A549 (cell line): ENCODE measurements at regions not wholly inside any gene's neighbourhood (a gene's known extent, or its start where the extent isn't known, plus 50 kb on each side); places are given as distances from the start of the nearest gene placed in this dataset.

Source experiments
- ATAC-seq, 2 experiments: fragments of 200-7000 bp in 1 of 2; fragments of >200 bp in 1 of 2; cut with Nextera tagmentation in 1 of 2; cut with Tn5 transposase in 1 of 2; 3 replicates each; pipeline versions ENCODE4 v1.8.0 to v1.9.1; 2018 to 2020; ENCODE audit warnings: mild to moderate bottlenecking in 1 of 2, moderate library complexity in 1 of 2
- CTCF ChIA-PET: fragments of 300-600 bp; sonication (Branson Sonifier 250); formaldehyde crosslinking; extraction: SDS; loops from one replicate; lab custom pipeline; 2021; ENCODE audit warnings: antibody characterized with exemption, inconsistent platforms; lab: Yijun Ruan, JAX
- POLR2A ChIA-PET: fragments of 350-600 bp; formaldehyde crosslinking; extraction: SDS; loops from one replicate; lab custom pipeline; 2021; ENCODE audit warnings: antibody characterized with exemption, inconsistent platforms; lab: Yijun Ruan, JAX
- DNase-seq, 2 experiments: peaks; one replicate each; pipeline versions ENCODE4 v3.0.0 to v3.0.0-alpha.2; 2011 to 2016; ENCODE audit warnings: low read depth in 1 of 2, low spot score in 1 of 2
- FAIRE-seq: peaks from 2 replicates; lab custom pipeline; 2011; peaks lifted over from hg19 to GRCh38; lab: Jason Lieb, UNC
- H3K27ac ChIP-seq, 2 experiments: fragments of >200 bp; sonication (Bioruptor Twin); formaldehyde crosslinking; 3 replicates each; pipeline ENCODE4 v1.5.1; 2016 to 2017
- H3K4me1 ChIP-seq: fragments of >200 bp; sonication (Bioruptor Twin); formaldehyde crosslinking; 3 replicates; pipeline ENCODE4 v1.6.1; 2016
- H3K4me2 ChIP-seq: fragments of >200 bp; sonication (Bioruptor Twin); formaldehyde crosslinking; 3 replicates; pipeline ENCODE4 v1.6.1; 2016
- H3K4me3 ChIP-seq: fragments of >200 bp; sonication (Bioruptor Twin); formaldehyde crosslinking; 3 replicates; pipeline ENCODE4 v1.5.1; 2016
- H3K9me3 ChIP-seq: fragments of >200 bp; sonication (Bioruptor Twin); formaldehyde crosslinking; 3 replicates; pipeline ENCODE4 v1.6.1; 2016
- EHF ChIP-seq: fragments of 250-450 bp; sonication (Bioruptor Pico); IDR thresholded peaks from 2 replicates; pipeline ENCODE4 v1.5.0; 2020; ENCODE audit warnings: mild to moderate bottlenecking
- ESRRA ChIP-seq: fragments of 150-350 bp; IDR thresholded peaks from 2 replicates; pipeline ENCODE4 v1.6.1; 2014; ENCODE audit warnings: mild to moderate bottlenecking, low read length, borderline replicate concordance
- FOSB ChIP-seq: fragments of 250-450 bp; sonication (Bioruptor Pico); IDR thresholded peaks from 2 replicates; pipeline ENCODE4 v1.5.0; 2020; ENCODE audit warnings: mild to moderate bottlenecking, moderate library complexity
- FOSL2 ChIP-seq, 2 experiments: fragments of 450-650 bp in 1 of 2; fragments of >200 bp in 1 of 2; sonication (Bioruptor Twin) in 1 of 2; formaldehyde crosslinking; IDR thresholded peaks; 2 replicates each; pipeline versions ENCODE4 v1.5.0 to v1.6.1; 2016 to 2020; ENCODE audit warnings: mild to moderate bottlenecking in 1 of 2, moderate library complexity in 1 of 2
- FOXS1 ChIP-seq: fragments of 250-450 bp; sonication (Bioruptor Pico); IDR thresholded peaks from 2 replicates; pipeline ENCODE4 v1.5.0; 2020; ENCODE audit warnings: mild to moderate bottlenecking, moderate library complexity
- HOXB5 ChIP-seq: fragments of 250-450 bp; sonication (Bioruptor Pico); IDR thresholded peaks from 2 replicates; pipeline ENCODE4 v1.5.0; 2020; ENCODE audit warnings: mild to moderate bottlenecking, moderate library complexity
- JUN ChIP-seq, 2 experiments: fragments of >200 bp; sonication (Bioruptor Twin); formaldehyde crosslinking; IDR thresholded peaks; 2 replicates in 1 of 2; 3 replicates in 1 of 2; pipeline ENCODE4 v1.6.1; 2016 to 2017
- JUNB ChIP-seq: fragments of >200 bp; sonication (Bioruptor Twin); formaldehyde crosslinking; IDR thresholded peaks from 2 replicates; pipeline ENCODE4 v1.6.1; 2016
- KDM1A ChIP-seq: fragments of 200-600 bp; sonication (generic); IDR thresholded peaks from 2 replicates; pipeline ENCODE4 v1.6.1; 2016; ENCODE audit warnings: low read depth, mild to moderate bottlenecking
- MAFK ChIP-seq: fragments of 450-650 bp; IDR thresholded peaks from 2 replicates; pipeline ENCODE4 v1.6.1; 2014; ENCODE audit not compliant: partially characterized antibody
- MAZ ChIP-seq: fragments of 150-350 bp; IDR thresholded peaks from 2 replicates; pipeline ENCODE4 v1.6.1; 2014; ENCODE audit warnings: antibody characterized with exemption, low read depth, low read length, borderline replicate concordance
- NFE2L2 ChIP-seq: fragments of 150-350 bp; conservative IDR thresholded peaks from 2 replicates; pipeline ENCODE4 v1.6.1; 2014; ENCODE audit warnings: low read length
- RAD21 ChIP-seq, 2 experiments: fragments of >200 bp in 1 of 2; sonication (Bioruptor Twin) in 1 of 2; formaldehyde crosslinking in 1 of 2; IDR thresholded peaks in 1 of 2; conservative IDR thresholded peaks in 1 of 2; 2 replicates in 1 of 2; 3 replicates in 1 of 2; pipeline ENCODE4 v1.6.1; 2012 to 2018; ENCODE audit warnings: inconsistent platforms in 1 of 2
- RCOR1 ChIP-seq: fragments of 150-350 bp; IDR thresholded peaks from 2 replicates; pipeline ENCODE4 v1.6.1; 2014; ENCODE audit warnings: antibody characterized with exemption, low read length, low read depth
- RFX5 ChIP-seq: fragments of 450-650 bp; IDR thresholded peaks from 2 replicates; pipeline ENCODE4 v1.7.1; 2014; ENCODE audit warnings: antibody characterized with exemption, mild to moderate bottlenecking, moderate library complexity
- SMC3 ChIP-seq: fragments of >200 bp; sonication (Bioruptor Twin); formaldehyde crosslinking; IDR thresholded peaks from 3 replicates; pipeline ENCODE4 v1.6.1; 2018; ENCODE audit warnings: inconsistent platforms
- SREBF2 ChIP-seq: fragments of 450-650 bp; IDR thresholded peaks from 2 replicates; pipeline ENCODE4 v1.6.1; 2014; ENCODE audit warnings: mild to moderate bottlenecking, moderate library complexity
- ZC3H11A ChIP-seq: fragments of 450-650 bp; IDR thresholded peaks from 2 replicates; pipeline ENCODE4 v1.6.1; 2014; ENCODE audit warnings: antibody characterized with exemption, mild to moderate bottlenecking
- WGBS: methylation state at CpG from one replicate; pipeline ENCODE4 v1.1.6; 2017; ENCODE audit errors: missing lambda C conversion rate; 5-methylcytosine and 5-hydroxymethylcytosine counted together
- TF ChIP-seq, protein P1 (sequence below): fragments of >200 bp; sonication (Bioruptor Twin); formaldehyde crosslinking; IDR thresholded peaks from 3 replicates; pipeline ENCODE4 v1.5.1; 2016
- TF ChIP-seq, protein P2 (sequence below): fragments of 250-450 bp; sonication (Bioruptor Pico); IDR thresholded peaks from 2 replicates; pipeline ENCODE4 v1.5.0; 2021; ENCODE audit warnings: mild to moderate bottlenecking, moderate library complexity, borderline replicate concordance
- TF ChIP-seq, protein P3 (sequence below): fragments of >200 bp; sonication (Bioruptor Twin); formaldehyde crosslinking; IDR thresholded peaks from 2 replicates; pipeline ENCODE4 v1.6.1; 2016
- TF ChIP-seq, protein P4 (sequence below): fragments of 450-650 bp; IDR thresholded peaks from 2 replicates; pipeline ENCODE4 v1.6.1; 2014; ENCODE audit warnings: antibody characterized with exemption

DNA sequence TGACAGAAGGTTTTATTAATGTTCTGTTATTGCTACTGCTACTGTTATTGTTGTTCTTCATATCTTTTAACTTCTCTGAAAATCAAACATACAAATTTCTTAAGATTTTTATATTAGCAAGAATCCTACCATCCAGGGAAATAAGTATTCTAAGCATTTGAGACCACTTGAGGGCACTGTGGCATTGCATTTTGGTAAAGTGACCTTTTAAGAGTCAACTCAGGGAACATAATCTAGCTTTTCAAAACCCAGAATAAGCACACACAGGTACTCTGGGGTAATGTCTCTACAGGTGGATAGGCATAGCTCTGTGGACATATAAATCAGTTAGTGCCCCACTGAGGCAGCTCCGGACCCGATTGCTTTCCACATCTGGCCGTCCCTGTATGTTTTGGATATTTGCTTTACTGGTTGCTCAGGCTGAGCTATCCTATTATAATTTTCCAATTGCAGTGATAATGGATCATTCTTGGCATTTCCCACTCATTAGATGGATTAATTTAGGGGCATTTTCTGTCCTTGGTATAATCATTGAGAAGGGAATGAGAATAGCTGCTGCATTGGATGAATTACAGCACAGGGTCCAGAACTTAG is 1425.1 kb upstream of the CDH8 start:
- DNase-seq (peak in 1 of 2 experiments; percentile 38), ATAC-seq (0 out of 6 replicates have a peak, but pooled peaks of 1 of the 2 experiments have one; percentile 40), FAIRE-seq (no peak)
- H3K4me3 ChIP-seq: no peak overlapping the region
- no peak overlapping the region for H3K27ac ChIP-seq
- POLR2A ChIA-PET: no interaction called here
- H3K4me2 ChIP-seq: no peak overlapping the region
- CTCF ChIA-PET: interaction anchor here (0.7 to 2.7 kb wide), 8 partner anchors 9 to 1660 kb away, joined by 3 to 6 read pairs (median 3); no protein-coding TSS in a partner anchor
- no peaks in the 10 kb centered on the region for H3K9me3 ChIP-seq
- TF ChIP-seq FOSB (CRISPR knock-in tag): no peak
- TF ChIP-seq SMC3: peak; percentile 34; the same call in 2 of the 3 replicates
- TF ChIP-seq, protein P1, sequence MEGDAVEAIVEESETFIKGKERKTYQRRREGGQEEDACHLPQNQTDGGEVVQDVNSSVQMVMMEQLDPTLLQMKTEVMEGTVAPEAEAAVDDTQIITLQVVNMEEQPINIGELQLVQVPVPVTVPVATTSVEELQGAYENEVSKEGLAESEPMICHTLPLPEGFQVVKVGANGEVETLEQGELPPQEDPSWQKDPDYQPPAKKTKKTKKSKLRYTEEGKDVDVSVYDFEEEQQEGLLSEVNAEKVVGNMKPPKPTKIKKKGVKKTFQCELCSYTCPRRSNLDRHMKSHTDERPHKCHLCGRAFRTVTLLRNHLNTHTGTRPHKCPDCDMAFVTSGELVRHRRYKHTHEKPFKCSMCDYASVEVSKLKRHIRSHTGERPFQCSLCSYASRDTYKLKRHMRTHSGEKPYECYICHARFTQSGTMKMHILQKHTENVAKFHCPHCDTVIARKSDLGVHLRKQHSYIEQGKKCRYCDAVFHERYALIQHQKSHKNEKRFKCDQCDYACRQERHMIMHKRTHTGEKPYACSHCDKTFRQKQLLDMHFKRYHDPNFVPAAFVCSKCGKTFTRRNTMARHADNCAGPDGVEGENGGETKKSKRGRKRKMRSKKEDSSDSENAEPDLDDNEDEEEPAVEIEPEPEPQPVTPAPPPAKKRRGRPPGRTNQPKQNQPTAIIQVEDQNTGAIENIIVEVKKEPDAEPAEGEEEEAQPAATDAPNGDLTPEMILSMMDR: peak; percentile 40
- peak; percentile 56 to 57 for TF ChIP-seq RAD21 (conservative IDR thresholded peaks at IDR 0.05 in 1 of 2, IDR thresholded peaks at IDR 0.05 in 1 of 2)
- WGBS: 30% methylated on average over 3 of the region's 3 CpGs
- H3K4me1 ChIP-seq: no peaks in the 10 kb centered on the region

DNA sequence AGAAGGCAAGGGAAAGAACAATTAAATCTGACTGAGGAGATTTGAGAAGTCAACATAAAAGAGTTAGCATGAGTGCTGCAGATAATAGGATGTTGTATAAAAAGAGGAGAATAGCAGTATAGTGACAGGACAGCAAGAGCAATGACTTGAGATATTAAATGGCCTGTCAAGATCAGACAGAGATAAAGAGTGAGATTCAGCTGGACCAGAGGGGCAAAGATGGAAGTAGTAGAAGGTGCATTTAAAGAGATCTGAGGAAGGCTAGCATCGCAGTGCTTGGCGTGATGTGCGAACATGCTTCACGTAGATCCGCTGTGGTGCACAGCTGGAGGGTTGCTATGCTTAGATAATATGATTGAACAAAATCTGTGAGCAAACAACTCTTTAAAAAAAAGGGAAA is 1422.6 kb upstream of the CDH8 start:
- Histone ChIP-seq H3K4me1 (no peaks in the 10 kb centered on the region), H3K4me3 (no peak overlapping the region), H3K9me3 (no peaks in the 10 kb centered on the region), H3K4me2 (no peak overlapping the region), H3K27ac (no peak overlapping the region)
- WGBS: 59% methylated on average over 5 of the region's 5 CpGs
- TF ChIP-seq HOXB5: no peak
- TF ChIP-seq NFE2L2: no peak
- TF ChIP-seq, protein P2, sequence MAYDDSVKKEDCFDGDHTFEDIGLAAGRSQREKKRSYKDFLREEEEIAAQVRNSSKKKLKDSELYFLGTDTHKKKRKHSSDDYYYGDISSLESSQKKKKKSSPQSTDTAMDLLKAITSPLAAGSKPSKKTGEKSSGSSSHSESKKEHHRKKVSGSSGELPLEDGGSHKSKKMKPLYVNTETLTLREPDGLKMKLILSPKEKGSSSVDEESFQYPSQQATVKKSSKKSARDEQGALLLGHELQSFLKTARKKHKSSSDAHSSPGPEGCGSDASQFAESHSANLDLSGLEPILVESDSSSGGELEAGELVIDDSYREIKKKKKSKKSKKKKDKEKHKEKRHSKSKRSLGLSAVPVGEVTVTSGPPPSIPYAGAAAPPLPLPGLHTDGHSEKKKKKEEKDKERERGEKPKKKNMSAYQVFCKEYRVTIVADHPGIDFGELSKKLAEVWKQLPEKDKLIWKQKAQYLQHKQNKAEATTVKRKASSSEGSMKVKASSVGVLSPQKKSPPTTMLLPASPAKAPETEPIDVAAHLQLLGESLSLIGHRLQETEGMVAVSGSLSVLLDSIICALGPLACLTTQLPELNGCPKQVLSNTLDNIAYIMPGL (CRISPR knock-in tag): no peak
- no peak for TF ChIP-seq FOSL2 (IDR thresholded peaks at IDR 0.05)
- TF ChIP-seq FOSL2 (CRISPR knock-in tag; IDR thresholded peaks at IDR 0.05): no peak
- no peak for TF ChIP-seq ESRRA
- TF ChIP-seq, protein P3, sequence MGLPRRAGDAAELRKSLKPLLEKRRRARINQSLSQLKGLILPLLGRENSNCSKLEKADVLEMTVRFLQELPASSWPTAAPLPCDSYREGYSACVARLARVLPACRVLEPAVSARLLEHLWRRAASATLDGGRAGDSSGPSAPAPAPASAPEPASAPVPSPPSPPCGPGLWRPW: no peak
- no peak for TF ChIP-seq JUNB
- TF ChIP-seq EHF (CRISPR knock-in tag): no peak
- no peak for TF ChIP-seq MAFK
- no peak for TF ChIP-seq KDM1A
- TF ChIP-seq, protein P4, sequence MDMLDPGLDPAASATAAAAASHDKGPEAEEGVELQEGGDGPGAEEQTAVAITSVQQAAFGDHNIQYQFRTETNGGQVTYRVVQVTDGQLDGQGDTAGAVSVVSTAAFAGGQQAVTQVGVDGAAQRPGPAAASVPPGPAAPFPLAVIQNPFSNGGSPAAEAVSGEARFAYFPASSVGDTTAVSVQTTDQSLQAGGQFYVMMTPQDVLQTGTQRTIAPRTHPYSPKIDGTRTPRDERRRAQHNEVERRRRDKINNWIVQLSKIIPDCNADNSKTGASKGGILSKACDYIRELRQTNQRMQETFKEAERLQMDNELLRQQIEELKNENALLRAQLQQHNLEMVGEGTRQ: no peak
- TF ChIP-seq ZC3H11A: no peak
- TF ChIP-seq JUN (IDR thresholded peaks at IDR 0.05): no peak
- no peak for TF ChIP-seq FOXS1 (CRISPR knock-in tag)
- no peak for TF ChIP-seq RCOR1
- no peak for TF ChIP-seq RFX5
- TF ChIP-seq MAZ: no peak
- no peak for TF ChIP-seq SREBF2
- ATAC-seq (no peak), FAIRE-seq (no peak), DNase-seq (no peak)
- ChIA-PET CTCF (interaction anchor here (1.2 kb wide), 1 partner anchor 1658 kb away, joined by 3 read pairs; no protein-coding TSS in a partner anchor), POLR2A (no interaction called here)
